Adrenal gland (tissue), 5 donors: ENCODE measurements at regions not wholly inside any gene's neighbourhood (a gene's known extent, or its start where the extent isn't known, plus 50 kb on each side); places are given as distances from the start of the nearest gene placed in this dataset.
"Not testable (repeated sequence)": the region's sequence is repeated elsewhere in the genome, so short reads cannot be mapped to it uniquely, and the experiment has no call there.

ENCODE experiments used
- CTCF ChIP-seq, 6 experiments: fragments of 450-650 bp in 4 of 6; fragments of 200-600 bp in 2 of 6; sonication (generic) in 1 of 6; IDR thresholded peaks; 1 replicate in 5 of 6; 2 replicates in 1 of 6; pipeline versions ENCODE4 v1.5.1 to v1.8.0; 2016 to 2021; ENCODE audit warnings: antibody characterized with exemption in 6 of 6, mild to moderate bottlenecking in 2 of 6, moderate library complexity in 1 of 6
- POLR2A ChIP-seq, 2 donors: fragments of 450-650 bp; IDR thresholded peaks; one replicate each; pipeline ENCODE4 v1.6.1; 2017; ENCODE audit warnings: antibody characterized with exemption in 2 of 2, mild to moderate bottlenecking in 2 of 2, moderate library complexity in 1 of 2
- donor health status: DM: no; HTN: no; CAD: no.

GRCh38 chr5:172507485-172507884, 53.2 kb upstream of the SH3PXD2B start:
- not testable (repeated sequence) for TF ChIP-seq CTCF, POLR2A (IDR thresholded peaks at IDR 0.05)
